AG04449 (cell line): ENCODE measurements at regions not wholly inside any gene's neighbourhood (a gene's known extent, or its start where the extent isn't known, plus 50 kb on each side); places are given as distances from the start of the nearest gene placed in this dataset.

Experiments used
- CTCF ChIA-PET: fragments of 350-600 bp; formaldehyde crosslinking; extraction: SDS; loops from one replicate; lab custom pipeline; 2021; ENCODE audit warnings: antibody characterized with exemption; lab: Yijun Ruan, JAX
- POLR2A ChIA-PET: fragments of 400-600, 350-600 bp; formaldehyde crosslinking; extraction: SDS; loops from one replicate; lab custom pipeline; 2020; ENCODE audit warnings: antibody characterized with exemption, inconsistent platforms; lab: Yijun Ruan, JAX
- DNase-seq: peaks from one replicate; pipeline ENCODE4 v3.0.0-alpha.2; 2010; ENCODE audit warnings: low read depth, low spot score
- H3K4me3 ChIP-seq: 2 replicates; pipeline ENCODE4 v1.5.1; 2011; ENCODE audit warnings: low read depth, mild to moderate bottlenecking, control low read depth, low read length
- TF ChIP-seq, protein P1 (sequence below): IDR thresholded peaks from one replicate; pipeline ENCODE4 v1.5.1; 2011; ENCODE audit warnings: mild to moderate bottlenecking, moderate library complexity, low read length, control low read depth, inconsistent platforms; ENCODE audit not compliant: insufficient read depth; ENCODE audit errors: missing control alignments

DNA sequence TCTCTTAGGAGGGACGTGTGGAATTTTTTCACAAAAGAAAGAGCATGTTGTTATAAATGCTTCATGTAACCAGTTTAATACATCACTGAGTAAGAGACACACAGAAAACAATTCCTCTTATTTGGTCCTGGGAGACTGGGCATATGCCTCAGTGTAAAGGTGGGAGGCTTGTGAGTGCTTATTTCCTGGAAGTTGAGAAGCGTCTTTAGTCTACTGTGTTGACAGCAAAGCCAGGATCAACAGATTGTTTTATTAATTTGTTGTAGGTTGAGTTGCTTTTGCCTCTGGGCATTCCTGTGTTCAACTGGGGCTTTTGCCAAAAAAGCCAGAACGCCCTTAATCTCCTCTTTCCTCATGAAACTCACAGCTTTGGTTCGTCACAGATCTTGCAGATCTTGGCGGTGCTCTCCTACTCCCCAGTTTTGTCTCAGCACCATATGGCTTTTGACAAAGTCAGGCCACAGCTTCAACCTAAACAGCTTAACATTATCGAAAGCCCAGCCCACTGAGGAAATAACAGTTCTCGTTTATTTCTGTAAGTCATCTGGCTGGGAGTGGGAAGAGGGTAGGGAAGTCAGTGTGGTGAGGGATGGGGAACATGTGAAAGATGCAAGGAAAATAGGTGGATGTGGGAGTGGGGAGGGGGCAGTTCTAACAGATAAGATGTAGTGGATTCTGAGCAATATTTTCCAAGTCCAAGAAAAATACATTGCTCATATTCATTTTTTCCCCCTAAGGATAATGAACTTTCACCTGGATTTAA is 227.2 kb downstream of the DACT1 start:
- H3K4me3 ChIP-seq: peak overlapping the region; percentile 10; the same call in 1 of the 2 replicates
- no peak for DNase-seq
- ChIA-PET POLR2A (interaction anchor here (0.6 to 1.9 kb wide), 3 partner anchors 11 to 134 kb away, joined by 3 to 6 read pairs (median 6); no protein-coding TSS in a partner anchor), CTCF (interaction anchor here (1.1 to 1.5 kb wide), 3 partner anchors 139 to 363 kb away, joined by 3 read pairs; no protein-coding TSS in a partner anchor)
- TF ChIP-seq, protein P1, sequence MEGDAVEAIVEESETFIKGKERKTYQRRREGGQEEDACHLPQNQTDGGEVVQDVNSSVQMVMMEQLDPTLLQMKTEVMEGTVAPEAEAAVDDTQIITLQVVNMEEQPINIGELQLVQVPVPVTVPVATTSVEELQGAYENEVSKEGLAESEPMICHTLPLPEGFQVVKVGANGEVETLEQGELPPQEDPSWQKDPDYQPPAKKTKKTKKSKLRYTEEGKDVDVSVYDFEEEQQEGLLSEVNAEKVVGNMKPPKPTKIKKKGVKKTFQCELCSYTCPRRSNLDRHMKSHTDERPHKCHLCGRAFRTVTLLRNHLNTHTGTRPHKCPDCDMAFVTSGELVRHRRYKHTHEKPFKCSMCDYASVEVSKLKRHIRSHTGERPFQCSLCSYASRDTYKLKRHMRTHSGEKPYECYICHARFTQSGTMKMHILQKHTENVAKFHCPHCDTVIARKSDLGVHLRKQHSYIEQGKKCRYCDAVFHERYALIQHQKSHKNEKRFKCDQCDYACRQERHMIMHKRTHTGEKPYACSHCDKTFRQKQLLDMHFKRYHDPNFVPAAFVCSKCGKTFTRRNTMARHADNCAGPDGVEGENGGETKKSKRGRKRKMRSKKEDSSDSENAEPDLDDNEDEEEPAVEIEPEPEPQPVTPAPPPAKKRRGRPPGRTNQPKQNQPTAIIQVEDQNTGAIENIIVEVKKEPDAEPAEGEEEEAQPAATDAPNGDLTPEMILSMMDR: no peak

- no peak for DNase-seq
- TF ChIP-seq, protein P1: no peak
- CTCF ChIA-PET: interaction anchor here (1.1 to 1.2 kb wide), 2 partner anchors 190 to 364 kb away, joined by 3 read pairs; no protein-coding TSS in a partner anchor
Measured at GRCh38 chr14:58865514-58866281, 227.9 kb downstream of the DACT1 start.

DNA sequence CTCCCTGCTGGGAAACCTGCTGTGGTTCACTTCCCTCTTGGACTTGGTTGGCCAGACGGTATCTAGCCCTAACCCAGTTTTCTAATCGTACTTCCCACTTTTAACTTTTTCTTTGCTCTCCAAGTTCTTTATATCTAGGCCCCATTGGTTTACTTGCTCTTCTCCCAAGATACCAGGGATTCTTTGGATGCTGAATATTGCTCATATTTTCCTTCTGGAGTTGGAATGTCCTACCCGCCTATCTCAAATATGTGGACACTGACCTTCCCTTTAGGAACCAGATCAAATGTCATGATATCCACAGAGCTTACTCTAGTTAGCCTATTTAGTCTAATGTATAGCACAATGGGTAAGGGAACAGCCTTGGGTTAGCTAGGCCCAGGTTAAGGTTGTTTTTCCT is 228.6 kb downstream of the DACT1 start:
- CTCF ChIA-PET: interaction anchor here (1.3 kb wide), 1 partner anchor 17 kb away, joined by 3 read pairs; no protein-coding TSS in a partner anchor
- no peak overlapping the region for H3K4me3 ChIP-seq
- POLR2A ChIA-PET: interaction anchor here (0.7 to 1.9 kb wide), 6 partner anchors 51 to 310 kb away, joined by 3 to 6 read pairs (median 3); no protein-coding TSS in a partner anchor
- TF ChIP-seq, protein P1: no peak
- no peak for DNase-seq

More at GRCh38 chr14:58865514-58866281, 227.9 kb downstream of the DACT1 start:
- no peak overlapping the region for H3K4me3 ChIP-seq
- POLR2A ChIA-PET: interaction anchor here (0.6 to 1.9 kb wide), 6 partner anchors 50 to 310 kb away, joined by 3 to 6 read pairs (median 3); no protein-coding TSS in a partner anchor

DNA sequence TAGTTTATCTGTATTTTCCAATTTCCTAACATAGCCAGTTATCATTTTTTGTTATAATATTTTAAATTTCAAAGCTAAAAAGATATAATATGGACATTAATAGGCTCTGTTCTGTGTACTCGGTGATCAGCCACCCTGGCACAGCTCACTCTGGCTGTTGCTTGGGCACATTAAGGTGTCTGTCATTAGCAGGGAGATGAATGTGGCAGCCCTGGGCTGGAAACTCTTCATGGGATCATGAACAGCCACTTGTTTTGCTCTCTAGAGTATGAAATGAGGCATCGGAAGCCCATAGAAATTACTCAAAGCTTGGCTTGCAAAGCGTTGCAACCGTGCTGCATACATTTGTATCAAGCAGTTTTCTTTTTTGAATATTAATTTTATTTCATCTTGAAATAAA is 233.2 kb downstream of the DACT1 start:
- TF ChIP-seq, protein P1: no peak
- DNase-seq: no peak
- ChIA-PET POLR2A (no interaction called here), CTCF (no interaction called here)
- no peak overlapping the region for H3K4me3 ChIP-seq

- DNase-seq: no peak
- CTCF ChIA-PET: interaction anchor here (0.5 kb wide), 1 partner anchor 15 kb away, joined by 3 read pairs; no protein-coding TSS in a partner anchor
- H3K4me3 ChIP-seq: no peak overlapping the region
- POLR2A ChIA-PET: no interaction called here
- TF ChIP-seq, protein P1: no peak
Measured at GRCh38 chr14:58871573-58871972, 233.8 kb downstream of the DACT1 start.
